ES-I3 (cell line): ENCODE measurements at regions not wholly inside any gene's neighbourhood (a gene's known extent, or its start where the extent isn't known, plus 50 kb on each side); places are given as distances from the start of the nearest gene placed in this dataset.

Experiments used
- H3K36me3 ChIP-seq: 2 replicates; pipeline ENCODE4 v1.6.1; 2013; ENCODE audit warnings: mild to moderate bottlenecking, low read length, control low read depth, moderate library complexity; ENCODE audit not compliant: insufficient read depth
- H3K4me1 ChIP-seq: 2 replicates; pipeline ENCODE4 v1.6.1; 2013; ENCODE audit warnings: mild to moderate bottlenecking, control low read depth, low read length; ENCODE audit not compliant: insufficient read depth
- H3K9ac ChIP-seq: 2 replicates; pipeline ENCODE4 v1.6.1; 2013; ENCODE audit warnings: low read depth, mild to moderate bottlenecking, low read length, moderate library complexity
- H3K9me3 ChIP-seq: 2 replicates; pipeline ENCODE4 v1.6.1; 2013; ENCODE audit warnings: mild to moderate bottlenecking, low read length, moderate library complexity; ENCODE audit not compliant: control insufficient read depth, insufficient read depth

GRCh38 chr1:231478019-231478785 is 50.3 kb upstream of the TSNAX start:
- peak overlapping the region; percentile 27; the same call in 1 of the 2 replicates for H3K9ac ChIP-seq
- no peaks in the 10 kb centered on the region for H3K9me3 ChIP-seq
- H3K4me1 ChIP-seq: peaks cover 3% of the 10 kb centered on the region
- H3K36me3 ChIP-seq: no peaks in the 10 kb centered on the region
